HCT116 (cell line): ENCODE measurements at regions not wholly inside any gene's neighbourhood (a gene's known extent, or its start where the extent isn't known, plus 50 kb on each side); places are given as distances from the start of the nearest gene placed in this dataset.

Source experiments
- ATAC-seq: fragments of 200-7000 bp; cut with Tn5 transposase; 2 replicates; pipeline ENCODE4 v1.9.1; 2020; ENCODE audit warnings: mild to moderate bottlenecking, moderate library complexity
- BruUV-seq: library from RNA; stranded (reverse); fragments of 400-500 nt; replicated peaks from 2 replicates; lab custom pipeline; 2021; lab: Mats Ljungman, UMichigan
- CTCF ChIA-PET: fragments of 300-600 bp; sonication (Branson Sonifier 250); formaldehyde crosslinking; loops from one replicate; lab custom pipeline; 2021; ENCODE audit warnings: antibody characterized with exemption; lab: Charles Lee
- POLR2A ChIA-PET: fragments of 300-600, 350-600 bp; sonication (Branson Sonifier 250); formaldehyde crosslinking; loops from one replicate; lab custom pipeline; 2021; ENCODE audit warnings: antibody characterized with exemption; lab: Charles Lee
- RAD21 ChIA-PET, 2 experiments: fragments of 300-600 bp; sonication (Branson Sonifier 250); formaldehyde crosslinking; loops; one replicate each; lab custom pipeline; 2023; ENCODE audit warnings: low total read pairs in 2 of 2; ENCODE audit not compliant: uncharacterized antibody in 2 of 2, unreplicated experiment in 2 of 2, low non-redundant PET in 1 of 2; lab: Charles Lee
- DNase-seq: peaks from one replicate; pipeline ENCODE4 v3.0.0-alpha.2; 2010; ENCODE audit warnings: low read depth, low spot score
- H2AFZ ChIP-seq: fragments of 200-600 bp; shearing (Covaris generic), sonication (generic); 2 replicates; pipeline ENCODE4 v1.6.1; 2017; ENCODE audit warnings: low read depth, mixed run types, mixed read lengths, antibody characterized with exemption, low read length; ENCODE audit not compliant: poor library complexity, severe bottlenecking
- H3K27ac ChIP-seq: 2 replicates; pipeline ENCODE4 v1.5.1; 2012; ENCODE audit warnings: low read depth, low read length
- H3K27me3 ChIP-seq: fragments of 200-600 bp; sonication (generic); 2 replicates; pipeline ENCODE4 v1.6.1; 2016; ENCODE audit warnings: mixed run types, low read length, mixed read lengths; ENCODE audit not compliant: insufficient read depth
- H3K36me3 ChIP-seq, 2 experiments: fragments of 200-500 bp in 1 of 2; fragments of 200-600 bp in 1 of 2; sonication (Bioruptor generic) in 1 of 2; sonication (generic) in 1 of 2; 2 replicates each; pipeline versions ENCODE4 v1.5.1 to v1.6.1; 2014 to 2016; ENCODE audit warnings: low read length in 2 of 2, inconsistent platforms in 1 of 2, mixed read lengths in 1 of 2, mixed run types in 1 of 2; ENCODE audit not compliant: insufficient read depth in 2 of 2, control insufficient read depth in 1 of 2
- H3K4me1 ChIP-seq, 2 experiments: fragments of 200-600 bp in 1 of 2; sonication (generic) in 1 of 2; 2 replicates each; pipeline versions ENCODE4 v1.5.1 to v1.6.1; 2012 to 2017; ENCODE audit warnings: low read length in 2 of 2, inconsistent platforms in 1 of 2, mild to moderate bottlenecking in 1 of 2, mixed read lengths in 1 of 2, mixed run types in 1 of 2, moderate library complexity in 1 of 2; ENCODE audit not compliant: insufficient read depth in 2 of 2, control insufficient read depth in 1 of 2
- H3K4me2 ChIP-seq: fragments of 200-600 bp; sonication (generic); 2 replicates; pipeline ENCODE4 v1.6.1; 2017; ENCODE audit warnings: mixed run types, low read length, mixed read lengths
- H3K4me3 ChIP-seq, 2 experiments: fragments of 200-600 bp in 1 of 2; sonication (generic) in 1 of 2; replicated peaks in 1 of 2; 2 replicates each; pipeline ENCODE4 v1.5.1; 2011 to 2016; ENCODE audit warnings: low read length in 2 of 2, control low read depth in 1 of 2, low read depth in 1 of 2, mild to moderate bottlenecking in 1 of 2, mixed read lengths in 1 of 2, mixed run types in 1 of 2
- H3K79me2 ChIP-seq: fragments of 200-600 bp; sonication (generic); 2 replicates; pipeline ENCODE4 v1.6.1; 2017; ENCODE audit warnings: mild to moderate bottlenecking, mixed run types, low read length, moderate library complexity, mixed read lengths; ENCODE audit not compliant: insufficient read depth
- H3K9ac ChIP-seq: fragments of 200-600 bp; sonication (generic); 2 replicates; pipeline ENCODE4 v1.6.1; 2016; ENCODE audit warnings: low read length, mixed read lengths
- H3K9me2 ChIP-seq: fragments of 200-600 bp; sonication (generic), shearing (Covaris generic); 2 replicates; pipeline ENCODE4 v1.6.1; 2017; ENCODE audit warnings: mixed run types, mild to moderate bottlenecking, moderate library complexity; ENCODE audit not compliant: insufficient read depth
- H3K9me3 ChIP-seq, 2 experiments: fragments of 200-500 bp in 1 of 2; fragments of 200-600 bp in 1 of 2; sonication (Bioruptor generic) in 1 of 2; sonication (generic) in 1 of 2; 2 replicates each; pipeline ENCODE4 v1.6.1; 2014 to 2017; ENCODE audit warnings: low read length in 2 of 2, mixed read lengths in 2 of 2, inconsistent platforms in 1 of 2, low read depth in 1 of 2, mild to moderate bottlenecking in 1 of 2, mixed run types in 1 of 2, moderate library complexity in 1 of 2; ENCODE audit not compliant: control insufficient read depth in 1 of 2, insufficient read depth in 1 of 2
- H4K20me1 ChIP-seq: fragments of 200-600 bp; sonication (generic), shearing (Covaris generic); 2 replicates; pipeline ENCODE4 v1.6.1; 2017; ENCODE audit warnings: mixed run types, mild to moderate bottlenecking, moderate library complexity; ENCODE audit not compliant: insufficient read depth
- ATF3 ChIP-seq: IDR thresholded peaks from 2 replicates; pipeline ENCODE4 v1.6.1; 2012
- CBX3 ChIP-seq: IDR thresholded peaks from 2 replicates; pipeline ENCODE4 v1.6.1; 2012; ENCODE audit warnings: low read depth
- CEBPB ChIP-seq: IDR thresholded peaks from 2 replicates; pipeline ENCODE4 v1.6.1; 2012; ENCODE audit warnings: low read depth
- CTCF ChIP-seq, 3 experiments: fragments of 200-600 bp in 1 of 3; sonication (generic) in 1 of 3; IDR thresholded peaks in 2 of 3; conservative IDR thresholded peaks in 1 of 3; 2 replicates each; pipeline ENCODE4 v1.5.1; 2012 to 2017; ENCODE audit warnings: low read depth in 2 of 3, low read length in 2 of 3, antibody characterized with exemption in 1 of 3, borderline replicate concordance in 1 of 3, control low read depth in 1 of 3, mild to moderate bottlenecking in 1 of 3, mixed read lengths in 1 of 3, mixed run types in 1 of 3, moderate library complexity in 1 of 3; ENCODE audit not compliant: insufficient read depth in 1 of 3
- EGR1 ChIP-seq: IDR thresholded peaks from 2 replicates; pipeline ENCODE4 v1.6.1; 2012; ENCODE audit warnings: low read depth
- EZH2phosphoT487 ChIP-seq: fragments of 200-600 bp; IDR thresholded peaks from 2 replicates; pipeline ENCODE4 v1.6.1; 2018; ENCODE audit warnings: antibody characterized with exemption, borderline replicate concordance
- JUND ChIP-seq: IDR thresholded peaks from 2 replicates; pipeline ENCODE4 v1.6.1; 2012
- POLR2AphosphoS5 ChIP-seq: IDR thresholded peaks from 2 replicates; pipeline ENCODE4 v1.6.1; 2011; ENCODE audit warnings: mild to moderate bottlenecking, low read depth, low read length, moderate library complexity
- REST ChIP-seq: IDR thresholded peaks from 2 replicates; pipeline ENCODE4 v1.6.1; 2012; ENCODE audit warnings: low read depth
- SIN3A ChIP-seq: IDR thresholded peaks from 2 replicates; pipeline ENCODE4 v1.6.1; 2012; ENCODE audit warnings: low read depth
- SP1 ChIP-seq: IDR thresholded peaks from 2 replicates; pipeline ENCODE4 v1.6.1; 2012; ENCODE audit warnings: low read depth
- TCF7L2 ChIP-seq: IDR thresholded peaks from 2 replicates; pipeline ENCODE4 v1.7.0; 2011; ENCODE audit warnings: borderline replicate concordance, inconsistent platforms; ENCODE audit not compliant: insufficient read depth, insufficient read length; ENCODE audit errors: extremely low read depth
- ZBTB33 ChIP-seq: IDR thresholded peaks from 2 replicates; pipeline ENCODE4 v1.6.1; 2011; ENCODE audit warnings: mild to moderate bottlenecking, low read length, moderate library complexity; ENCODE audit not compliant: insufficient replicate concordance; ENCODE audit errors: extremely low read depth
- ZFX ChIP-seq: fragments of 450-650 bp; IDR thresholded peaks from 2 replicates; pipeline ENCODE4 v1.6.1; 2017
- intact Hi-C: fragments of 100-400 bp; cut with micrococcal nuclease; formaldehyde crosslinking; loops from 2 replicates; pipeline ENCODE4 v1.10.0; 2022

GRCh38 chr12:127272864-127273263 is 994.1 kb upstream of the TMEM132C start:
- CTCF ChIA-PET: no interaction called here
- intact Hi-C loops: no loop called here
- ATAC-seq: no peak
- Histone ChIP-seq H4K20me1 (no peaks in the 10 kb centered on the region), H3K9me3 (no peaks in the 10 kb centered on the region), H3K27me3 (peaks cover 8% of the 10 kb centered on the region; the same call in 1 of the 2 replicates), H3K27ac (no peak overlapping the region), H2AFZ (no peak overlapping the region), H3K9me2 (no peaks in the 10 kb centered on the region), H3K4me2 (no peak overlapping the region), H3K79me2 (no peaks in the 10 kb centered on the region), H3K4me3 (no peak overlapping the region), H3K36me3 (no peaks in the 10 kb centered on the region), H3K9ac (no peak overlapping the region), H3K4me1 (no peaks in the 10 kb centered on the region)
- RAD21 ChIA-PET: no interaction called here
- no peak for TF ChIP-seq ATF3
- no peak for TF ChIP-seq CEBPB
- TF ChIP-seq EGR1: no peak
- no peak for TF ChIP-seq JUND
- TF ChIP-seq SP1: no peak
- TF ChIP-seq CBX3: no peak
- TF ChIP-seq TCF7L2: no peak
- TF ChIP-seq ZFX: no peak
- no peak for TF ChIP-seq EZH2phosphoT487
- no peak for TF ChIP-seq ZBTB33
- TF ChIP-seq REST: no peak
- no peak for TF ChIP-seq CTCF (IDR thresholded peaks at IDR 0.05 in 2 of 3, conservative IDR thresholded peaks at IDR 0.05 in 1 of 3; ENCODE audit: borderline replicate concordance in 1 of 3, insufficient read depth in 1 of 3, low read depth in 2 of 3, low read length in 2 of 3)
- no peak for TF ChIP-seq POLR2AphosphoS5
- no peak for TF ChIP-seq SIN3A
- no TSS peak for BruUV-seq
- POLR2A ChIA-PET: no interaction called here
- DNase-seq: no peak
